NCI-H146 (cell line): ENCODE measurements at regions not wholly inside any gene's neighbourhood (a gene's known extent, or its start where the extent isn't known, plus 50 kb on each side); places are given as distances from the start of the nearest gene placed in this dataset.
"Not testable (repeated sequence)": the region's sequence is repeated elsewhere in the genome, so short reads cannot be mapped to it uniquely, and the experiment has no call there.

Experiments
- DNase-seq: peaks from one replicate; lab custom pipeline; 2025; lab: John Stamatoyannopoulos, UW

GRCh38 chr18:10169814-10170213 lies 256.0 kb downstream of the VAPA start:
- DNase-seq = no peak

- peak; percentile 64 for DNase-seq
These were observed 256.6 kb downstream of the VAPA start for GRCh38 chr18:10170375-10170774.

GRCh38 chr18:10175333-10175732 lies 261.5 kb downstream of the VAPA start:
- DNase-seq = not testable (repeated sequence)

- not testable (repeated sequence) for DNase-seq
These were observed 265.5 kb downstream of the VAPA start for GRCh38 chr18:10179326-10179725.

GRCh38 chr18:10182009-10182624 lies 268.3 kb downstream of the VAPA start:
- no peak for DNase-seq

GRCh38 chr18:10184776-10185175 lies 269.7 kb upstream of the APCDD1 start:
- DNase-seq = no peak

- peak; percentile 56 for DNase-seq
These were observed 265.2 kb upstream of the APCDD1 start for GRCh38 chr18:10188971-10189810.

GRCh38 chr18:10190564-10190963 lies 263.9 kb upstream of the APCDD1 start:
- no peak for DNase-seq

- DNase-seq = no peak
These were observed 261.0 kb upstream of the APCDD1 start for GRCh38 chr18:10193444-10193843.

- peak; percentile 33 for DNase-seq
These were observed 259.8 kb upstream of the APCDD1 start for GRCh38 chr18:10194592-10194991.

- DNase-seq = peak; percentile 59
These were observed 258.9 kb upstream of the APCDD1 start for GRCh38 chr18:10195529-10195928.

- DNase-seq = no peak
These were observed 257.3 kb upstream of the APCDD1 start for GRCh38 chr18:10197097-10197496.

- DNase-seq = no peak
These were observed 253.2 kb upstream of the APCDD1 start for GRCh38 chr18:10201226-10201625.

GRCh38 chr18:10201659-10202058 lies 252.8 kb upstream of the APCDD1 start:
- no peak for DNase-seq

- peak; percentile 75 for DNase-seq
These were observed 251.6 kb upstream of the APCDD1 start for GRCh38 chr18:10202845-10203321.

- DNase-seq = no peak
These were observed 249.3 kb upstream of the APCDD1 start for GRCh38 chr18:10205151-10205550.

GRCh38 chr18:10207682-10208345 lies 246.6 kb upstream of the APCDD1 start:
- DNase-seq = no peak

GRCh38 chr18:10209302-10209701 lies 245.1 kb upstream of the APCDD1 start:
- no peak for DNase-seq

- DNase-seq = no peak
These were observed 244.3 kb upstream of the APCDD1 start for GRCh38 chr18:10210057-10210633.

- DNase-seq = peak; percentile 73
These were observed 240.9 kb upstream of the APCDD1 start for GRCh38 chr18:10213526-10213925.

GRCh38 chr18:10215446-10215845 lies 239.0 kb upstream of the APCDD1 start:
- no peak for DNase-seq

GRCh38 chr18:10216791-10217190 lies 237.6 kb upstream of the APCDD1 start:
- DNase-seq = no peak
